ENCODE measurements at regions not wholly inside any gene's neighbourhood (a gene's known extent, or its start where the extent isn't known, plus 50 kb on each side); places are given as distances from the start of the nearest gene placed in this dataset.
"Not testable (repeated sequence)": the region's sequence is repeated elsewhere in the genome, so short reads cannot be mapped to it uniquely, and the experiment has no call there.

DNA sequence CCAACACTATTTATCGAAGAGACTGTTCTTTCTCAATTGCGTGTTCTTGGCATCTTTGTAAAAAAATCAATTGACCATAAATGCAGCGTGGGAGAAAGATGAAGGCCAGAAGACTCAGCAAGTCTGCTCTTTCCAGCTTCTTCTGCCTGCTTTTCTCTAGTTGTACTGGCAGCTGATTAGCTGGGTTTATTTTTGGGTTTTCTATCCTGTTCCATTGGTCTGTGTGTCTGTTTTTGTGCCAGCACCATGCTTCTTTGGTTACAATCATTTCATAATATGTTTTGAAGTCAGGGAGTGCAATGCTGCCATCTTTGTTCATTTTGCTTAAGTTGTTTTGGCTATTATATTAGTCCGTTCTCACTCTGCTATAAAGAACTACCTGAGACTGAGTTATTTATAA lies 201.8 kb upstream of the B3GALT2 start:
- H3K4me3 ChIP-seq: no peak overlapping the region
- no peaks in the 10 kb centered on the region for H3K79me2 ChIP-seq (ENCODE audit: low read depth)
- no peaks in the 10 kb centered on the region for H3K4me1 ChIP-seq
- no peak overlapping the region for H3K27ac Mint-ChIP-seq
- no peak for DNase-seq (ENCODE audit: low spot score)
- TF ChIP-seq, protein P1, sequence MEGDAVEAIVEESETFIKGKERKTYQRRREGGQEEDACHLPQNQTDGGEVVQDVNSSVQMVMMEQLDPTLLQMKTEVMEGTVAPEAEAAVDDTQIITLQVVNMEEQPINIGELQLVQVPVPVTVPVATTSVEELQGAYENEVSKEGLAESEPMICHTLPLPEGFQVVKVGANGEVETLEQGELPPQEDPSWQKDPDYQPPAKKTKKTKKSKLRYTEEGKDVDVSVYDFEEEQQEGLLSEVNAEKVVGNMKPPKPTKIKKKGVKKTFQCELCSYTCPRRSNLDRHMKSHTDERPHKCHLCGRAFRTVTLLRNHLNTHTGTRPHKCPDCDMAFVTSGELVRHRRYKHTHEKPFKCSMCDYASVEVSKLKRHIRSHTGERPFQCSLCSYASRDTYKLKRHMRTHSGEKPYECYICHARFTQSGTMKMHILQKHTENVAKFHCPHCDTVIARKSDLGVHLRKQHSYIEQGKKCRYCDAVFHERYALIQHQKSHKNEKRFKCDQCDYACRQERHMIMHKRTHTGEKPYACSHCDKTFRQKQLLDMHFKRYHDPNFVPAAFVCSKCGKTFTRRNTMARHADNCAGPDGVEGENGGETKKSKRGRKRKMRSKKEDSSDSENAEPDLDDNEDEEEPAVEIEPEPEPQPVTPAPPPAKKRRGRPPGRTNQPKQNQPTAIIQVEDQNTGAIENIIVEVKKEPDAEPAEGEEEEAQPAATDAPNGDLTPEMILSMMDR (IDR thresholded peaks at IDR 0.05): no peak
- TF ChIP-seq EZH2phosphoT487 (IDR thresholded peaks at IDR 0.05) (no peak), EZH2 (IDR thresholded peaks at IDR 0.05) (no peak)
- H3K27ac ChIP-seq: no peak overlapping the region
- H3K9ac ChIP-seq: no peak overlapping the region
- no peaks in the 10 kb centered on the region for H3K36me3 ChIP-seq
- H3K9me3 Mint-ChIP-seq: no peaks in the 10 kb centered on the region
- H3K9me3 ChIP-seq (ENCODE audit: low read depth): no peaks in the 10 kb centered on the region
- H3K27me3 ChIP-seq: no peaks in the 10 kb centered on the region
- no peaks in the 10 kb centered on the region for H3F3A ChIP-seq (ENCODE audit: low read depth)
- no peak overlapping the region for H3K4me2 ChIP-seq
- H3K36me3 Mint-ChIP-seq: no peaks in the 10 kb centered on the region
- no peak overlapping the region for H3K4me3 Mint-ChIP-seq
- H2AFZ ChIP-seq (replicated peaks): no peak overlapping the region
- no peaks in the 10 kb centered on the region for H3K27me3 Mint-ChIP-seq (ENCODE audit: insufficient read depth, low read depth)
- H3K4me1 Mint-ChIP-seq: no peaks in the 10 kb centered on the region
- no peaks in the 10 kb centered on the region for H4K20me1 ChIP-seq (ENCODE audit: low read depth)

DNA sequence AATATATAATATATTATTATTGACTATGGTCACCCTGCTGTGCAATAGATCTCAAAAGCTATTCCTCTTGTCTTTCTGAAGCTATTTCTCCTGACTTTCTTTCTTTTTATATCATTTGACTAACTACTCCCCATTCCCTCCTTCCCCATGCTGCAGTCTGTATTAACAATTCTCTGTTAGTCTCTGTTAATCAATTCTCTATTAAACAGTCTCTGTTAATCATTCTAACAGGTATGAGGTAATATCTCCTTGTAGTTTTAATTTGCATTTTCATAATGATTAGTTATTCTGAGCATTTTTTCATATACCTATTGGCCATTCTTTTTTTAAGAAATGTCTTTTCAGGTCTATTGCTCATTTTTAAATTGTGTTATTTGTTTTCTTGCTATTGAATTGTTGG lies 201.0 kb upstream of the B3GALT2 start:
- H3K9me3 Mint-ChIP-seq: no peaks in the 10 kb centered on the region
- Histone ChIP-seq H3F3A (ENCODE audit: low read depth) (no peaks in the 10 kb centered on the region), H3K79me2 (ENCODE audit: low read depth) (no peaks in the 10 kb centered on the region), H3K9me3 (ENCODE audit: low read depth) (no peaks in the 10 kb centered on the region), H3K36me3 (no peaks in the 10 kb centered on the region), H3K4me2 (no peak overlapping the region), H2AFZ (replicated peaks) (no peak overlapping the region), H3K4me1 (no peaks in the 10 kb centered on the region), H3K27ac (no peak overlapping the region), H4K20me1 (ENCODE audit: low read depth) (no peaks in the 10 kb centered on the region), H3K4me3 (no peak overlapping the region), H3K9ac (no peak overlapping the region), H3K27me3 (no peaks in the 10 kb centered on the region)
- TF ChIP-seq EZH2 (IDR thresholded peaks at IDR 0.05) (no peak), EZH2phosphoT487 (IDR thresholded peaks at IDR 0.05) (no peak)
- TF ChIP-seq, protein P1 (IDR thresholded peaks at IDR 0.05): no peak
- H3K27ac Mint-ChIP-seq: no peak overlapping the region
- no peaks in the 10 kb centered on the region for H3K36me3 Mint-ChIP-seq
- no peaks in the 10 kb centered on the region for H3K27me3 Mint-ChIP-seq (ENCODE audit: insufficient read depth, low read depth)
- DNase-seq (ENCODE audit: low spot score): no peak
- H3K4me1 Mint-ChIP-seq: no peaks in the 10 kb centered on the region
- H3K4me3 Mint-ChIP-seq: no peak overlapping the region

DNA sequence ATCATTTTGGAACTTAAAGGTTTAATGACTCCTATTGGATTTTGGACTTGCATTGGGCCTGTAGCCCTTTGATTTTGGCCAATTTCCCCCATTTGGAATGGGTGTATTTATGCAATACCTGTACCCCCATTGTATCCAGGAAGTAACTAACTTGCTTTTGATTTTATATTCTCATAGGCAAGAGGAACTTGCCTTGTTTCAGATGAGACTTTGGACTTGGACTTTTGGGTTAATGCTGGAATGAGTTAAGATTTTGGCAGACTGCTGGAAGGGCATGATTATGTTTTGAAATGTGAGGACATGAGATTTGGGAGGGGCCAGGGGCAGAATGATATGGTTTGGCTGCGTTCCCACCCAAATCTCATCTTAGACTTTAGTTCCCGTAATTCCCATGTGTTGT lies 192.0 kb upstream of the B3GALT2 start:
- not testable (repeated sequence) for H3K27ac Mint-ChIP-seq; H3K36me3 Mint-ChIP-seq; H4K20me1 ChIP-seq (ENCODE audit: low read depth)

DNA sequence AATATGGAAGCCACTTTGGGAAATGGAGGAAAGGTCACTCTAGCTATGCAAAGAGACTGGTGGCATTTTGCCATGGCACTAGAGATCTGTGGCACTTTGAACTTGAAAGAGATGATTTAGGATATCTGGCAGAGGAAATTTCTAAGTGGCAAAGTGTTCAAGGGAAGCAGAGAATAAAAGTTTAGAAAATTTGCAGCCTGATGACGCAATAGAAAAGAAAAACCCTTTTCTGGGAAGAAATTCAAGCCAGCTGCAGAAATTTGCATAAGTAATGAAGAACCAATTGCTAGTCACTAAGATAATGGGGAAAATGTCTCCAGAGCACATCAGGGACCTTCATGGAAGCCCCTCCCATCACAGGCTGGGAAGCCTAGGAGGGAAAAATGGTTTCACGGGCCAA lies 191.1 kb upstream of the B3GALT2 start:
- Histone ChIP-seq H4K20me1 (ENCODE audit: low read depth) (no peaks in the 10 kb centered on the region), H3K9me3 (ENCODE audit: low read depth) (no peaks in the 10 kb centered on the region), H2AFZ (replicated peaks) (no peak overlapping the region), H3K4me3 (no peak overlapping the region), H3K36me3 (no peaks in the 10 kb centered on the region), H3K79me2 (ENCODE audit: low read depth) (no peaks in the 10 kb centered on the region), H3F3A (ENCODE audit: low read depth) (no peaks in the 10 kb centered on the region), H3K9ac (no peak overlapping the region), H3K27ac (no peak overlapping the region), H3K27me3 (no peaks in the 10 kb centered on the region), H3K4me1 (no peaks in the 10 kb centered on the region), H3K4me2 (no peak overlapping the region)
- TF ChIP-seq EZH2 (IDR thresholded peaks at IDR 0.05) (no peak), EZH2phosphoT487 (IDR thresholded peaks at IDR 0.05) (no peak)
- TF ChIP-seq, protein P1 (IDR thresholded peaks at IDR 0.05): no peak
- Mint-ChIP-seq H3K4me3 (no peak overlapping the region), H3K36me3 (no peaks in the 10 kb centered on the region), H3K4me1 (no peaks in the 10 kb centered on the region), H3K9me3 (peaks cover 3% of the 10 kb centered on the region), H3K27ac (no peak overlapping the region), H3K27me3 (ENCODE audit: insufficient read depth, low read depth) (no peaks in the 10 kb centered on the region)
- DNase-seq (ENCODE audit: low spot score): no peak

More for the DNA sequence above, 192.0 kb upstream of the B3GALT2 start:
- not testable (repeated sequence) for DNase-seq (ENCODE audit: low spot score); H3K4me1 ChIP-seq; H3K36me3 ChIP-seq; H3K4me2 ChIP-seq; H3K27me3 Mint-ChIP-seq (ENCODE audit: insufficient read depth, low read depth); H3K27me3 ChIP-seq; H3K4me1 Mint-ChIP-seq; H3F3A ChIP-seq (ENCODE audit: low read depth); H3K27ac ChIP-seq; H3K4me3 ChIP-seq; H3K9me3 ChIP-seq (ENCODE audit: low read depth); H2AFZ ChIP-seq (replicated peaks); H3K9me3 Mint-ChIP-seq; H3K79me2 ChIP-seq (ENCODE audit: low read depth); H3K4me3 Mint-ChIP-seq; H3K9ac ChIP-seq

Measured in neural progenitor cell (in vitro differentiated cells).